GM08714 (cell line): ENCODE measurements at regions not wholly inside any gene's neighbourhood (a gene's known extent, or its start where the extent isn't known, plus 50 kb on each side); places are given as distances from the start of the nearest gene placed in this dataset.

Experiments used
- H3K4me3 ChIP-seq: fragments of 200-500 bp; sonication (Bioruptor generic); 2 replicates; pipeline ENCODE4 v1.5.1; 2014; ENCODE audit warnings: mild to moderate bottlenecking, low read length, inconsistent platforms
- ZNF274 ChIP-seq: IDR thresholded peaks from 2 replicates; pipeline ENCODE4 v1.6.1; 2012; ENCODE audit warnings: mild to moderate bottlenecking, low read depth, low read length

GRCh38 chr6:91566467-91566866, 979.6 kb upstream of the MAP3K7 start:
- H3K4me3 ChIP-seq: no peak overlapping the region
- TF ChIP-seq ZNF274: no peak

GRCh38 chr6:91565207-91565606, 978.3 kb upstream of the MAP3K7 start:
- TF ChIP-seq ZNF274: no peak
- H3K4me3 ChIP-seq: no peak overlapping the region

DNA sequence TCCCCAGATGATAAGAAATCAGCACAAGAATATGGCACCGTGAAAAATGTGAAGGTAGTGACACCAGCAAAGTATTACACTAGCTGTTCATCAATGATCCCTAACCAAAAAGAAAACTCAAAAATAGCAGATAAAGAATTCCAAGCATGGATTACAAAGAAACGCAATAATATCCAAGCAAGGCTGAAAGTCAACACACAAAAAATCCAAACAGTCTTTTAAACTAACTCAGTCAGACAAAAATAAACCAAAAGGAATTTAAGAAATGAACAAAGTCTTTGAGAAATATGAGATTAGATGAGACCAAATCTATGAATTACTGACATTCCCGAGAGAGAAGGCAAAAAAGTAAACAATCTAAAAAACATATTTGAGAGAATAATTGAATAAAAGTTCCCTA, 976.1 kb upstream of the MAP3K7 start:
- no peak overlapping the region for H3K4me3 ChIP-seq
- TF ChIP-seq ZNF274: no peak

DNA sequence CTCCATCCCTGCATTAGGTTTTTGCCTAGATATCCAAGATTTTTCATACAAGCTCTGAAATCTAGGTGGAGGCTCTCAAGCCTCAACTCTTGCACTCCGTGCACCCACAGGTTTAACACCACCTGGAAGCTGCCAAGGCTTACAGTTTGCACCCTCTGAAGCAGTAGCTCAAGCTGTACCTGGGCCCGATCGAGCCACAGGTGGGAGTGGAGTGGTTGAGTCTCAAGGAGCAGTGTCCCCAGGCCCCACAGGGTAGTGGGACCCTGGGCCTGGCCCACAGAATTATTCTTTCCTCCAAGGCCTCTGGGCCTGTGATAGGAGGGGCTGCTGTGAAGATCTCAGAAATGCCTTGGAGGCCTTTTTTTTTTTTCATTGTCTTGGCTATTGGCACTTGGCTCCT, 973.5 kb upstream of the MAP3K7 start:
- no peak for TF ChIP-seq ZNF274
- no peak overlapping the region for H3K4me3 ChIP-seq

- TF ChIP-seq ZNF274: no peak
- no peak overlapping the region for H3K4me3 ChIP-seq
These were observed 954.0 kb upstream of the MAP3K7 start for GRCh38 chr6:91540902-91541301.

- H3K4me3 ChIP-seq: no peak overlapping the region
These were observed 952.6 kb upstream of the MAP3K7 start for GRCh38 chr6:91539456-91539855.

DNA sequence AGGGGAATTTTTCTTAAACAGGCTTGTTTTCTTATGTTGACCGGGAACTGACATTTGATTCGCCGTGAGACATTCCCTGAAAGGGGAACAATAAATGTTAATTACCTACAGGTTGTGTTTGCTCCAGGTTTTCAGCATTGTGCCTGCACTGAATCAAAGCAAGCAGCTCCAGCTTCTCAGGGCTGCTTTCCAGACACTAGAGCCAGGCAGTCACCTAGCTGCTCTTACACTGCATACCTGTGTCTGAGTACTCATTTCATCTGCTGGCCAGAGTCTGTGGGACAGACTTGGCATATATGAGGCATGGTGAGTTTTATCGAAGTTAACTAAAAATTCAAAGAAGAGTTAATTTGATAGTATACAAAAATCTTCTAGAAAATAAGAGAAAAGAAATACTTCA, 951.8 kb upstream of the MAP3K7 start:
- H3K4me3 ChIP-seq: no peak overlapping the region
- no peak for TF ChIP-seq ZNF274

More at GRCh38 chr6:91539456-91539855, 952.6 kb upstream of the MAP3K7 start:
- no peak for TF ChIP-seq ZNF274

GRCh38 chr6:91534614-91535013, 947.7 kb upstream of the MAP3K7 start:
- H3K4me3 ChIP-seq: no peak overlapping the region
- no peak for TF ChIP-seq ZNF274

GRCh38 chr6:91523511-91523910, 936.6 kb upstream of the MAP3K7 start:
- no peak overlapping the region for H3K4me3 ChIP-seq

DNA sequence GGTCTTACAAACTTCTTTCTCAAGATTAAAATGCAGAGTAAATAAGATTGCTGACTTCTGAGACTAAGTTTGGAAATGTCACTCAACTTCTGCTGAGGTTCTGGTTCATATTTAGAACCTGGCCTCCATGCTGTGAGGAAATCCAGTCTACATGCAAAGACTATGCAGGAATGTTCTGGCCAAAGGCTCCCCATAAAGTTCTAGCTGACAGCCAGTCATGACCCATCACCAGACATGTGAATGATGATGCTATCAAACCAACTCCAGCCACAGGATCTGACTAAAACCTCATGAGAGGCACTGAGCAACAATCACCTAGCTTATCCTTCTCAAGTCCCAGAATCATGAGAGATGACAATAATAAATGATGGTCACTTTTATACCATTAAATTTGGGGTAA, 935.1 kb upstream of the MAP3K7 start:
- no peak for TF ChIP-seq ZNF274
- H3K4me3 ChIP-seq: no peak overlapping the region

More at GRCh38 chr6:91523511-91523910, 936.6 kb upstream of the MAP3K7 start:
- no peak for TF ChIP-seq ZNF274

DNA sequence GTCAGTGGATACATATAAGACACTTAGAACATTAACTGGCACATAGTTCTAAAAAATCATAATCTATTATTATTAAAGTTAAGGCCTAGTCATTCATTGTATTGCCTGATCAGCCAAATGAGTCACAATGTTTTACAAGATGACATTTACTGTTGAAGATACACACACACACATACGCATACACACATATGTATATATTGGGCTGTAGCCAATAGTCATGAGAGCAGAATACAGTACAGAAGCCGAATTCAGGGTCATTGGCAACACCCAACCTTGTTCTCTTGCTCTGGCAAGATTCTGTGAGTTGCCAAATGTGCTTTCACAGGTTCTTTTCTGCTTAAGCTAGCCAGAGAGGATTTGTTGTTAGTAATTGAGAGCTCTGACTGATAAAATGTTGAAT, 922.8 kb upstream of the MAP3K7 start:
- no peak for TF ChIP-seq ZNF274
- H3K4me3 ChIP-seq: no peak overlapping the region

GRCh38 chr6:91509039-91509438, 922.2 kb upstream of the MAP3K7 start:
- no peak for TF ChIP-seq ZNF274

DNA sequence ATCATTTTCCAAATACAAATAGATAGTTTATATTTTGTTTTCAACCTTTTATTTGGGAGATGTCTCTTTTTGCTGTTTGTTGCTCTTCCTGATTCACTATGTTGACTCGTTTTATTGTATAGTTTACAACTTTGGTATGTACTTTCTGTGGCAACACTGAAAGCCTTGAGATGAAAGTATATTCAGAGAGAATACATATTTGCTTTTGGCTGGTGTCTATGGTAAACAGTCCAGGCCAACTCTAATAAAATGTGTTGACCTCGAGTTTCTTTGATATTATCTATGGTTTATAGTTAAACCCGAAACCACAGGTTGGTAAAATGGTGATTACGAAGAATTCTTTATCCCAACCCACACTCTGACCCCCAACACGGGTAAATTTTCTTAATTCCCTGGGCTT, 919.6 kb upstream of the MAP3K7 start:
- no peak overlapping the region for H3K4me3 ChIP-seq
- no peak for TF ChIP-seq ZNF274

More at GRCh38 chr6:91509039-91509438, 922.2 kb upstream of the MAP3K7 start:
- H3K4me3 ChIP-seq: no peak overlapping the region

GRCh38 chr6:91505199-91505598, 918.3 kb upstream of the MAP3K7 start:
- no peak overlapping the region for H3K4me3 ChIP-seq
- no peak for TF ChIP-seq ZNF274

DNA sequence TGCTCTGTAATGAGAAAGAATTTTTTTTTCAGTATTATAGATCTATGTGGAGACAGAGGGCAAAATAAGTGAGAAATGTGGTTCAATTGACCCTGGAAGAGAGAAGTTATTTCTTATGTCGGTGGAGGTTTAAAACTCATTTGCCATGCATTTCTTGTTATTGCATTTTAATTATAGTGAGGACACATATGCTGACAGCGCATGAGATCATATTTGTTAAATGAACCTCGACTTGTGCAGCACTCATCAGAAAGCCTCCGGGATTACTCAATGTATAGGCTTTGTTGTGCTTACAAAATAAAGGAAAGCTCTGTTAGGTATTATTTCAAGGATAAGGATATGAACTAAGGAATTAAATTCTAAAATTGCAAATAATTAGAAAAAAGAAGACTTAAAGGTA, 915.1 kb upstream of the MAP3K7 start:
- H3K4me3 ChIP-seq: no peak overlapping the region
- no peak for TF ChIP-seq ZNF274

DNA sequence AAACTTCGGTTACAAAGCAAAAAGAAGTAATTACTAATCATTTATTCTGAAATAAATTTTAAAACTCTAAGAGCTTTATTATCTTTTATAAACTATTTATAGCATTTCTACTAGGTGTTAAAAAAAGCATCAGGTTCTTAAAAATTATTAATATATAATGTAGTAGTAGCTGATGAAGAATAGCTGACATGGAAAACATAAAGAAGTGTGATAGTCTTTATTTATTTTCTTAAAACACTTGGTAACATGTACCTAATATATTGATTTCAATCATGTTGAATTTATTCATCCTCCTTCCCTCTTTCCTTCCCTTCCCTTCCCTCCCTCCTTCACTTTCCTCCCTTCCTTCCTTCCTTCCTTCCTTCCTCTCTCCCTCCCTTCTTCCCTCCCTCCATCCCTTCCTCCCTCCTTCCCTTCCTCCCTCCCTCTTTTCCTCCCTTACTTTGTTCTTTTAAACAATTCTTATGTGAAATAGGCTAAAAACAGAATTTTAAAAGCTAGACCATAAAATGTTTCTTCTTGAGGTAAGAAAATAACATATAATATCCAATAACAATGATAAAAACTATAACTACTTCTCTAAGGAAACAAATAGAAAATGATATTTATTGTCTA, 913.9 kb upstream of the MAP3K7 start:
- TF ChIP-seq ZNF274: no peak
- H3K4me3 ChIP-seq: no peak overlapping the region

- no peak overlapping the region for H3K4me3 ChIP-seq
- TF ChIP-seq ZNF274: no peak
These were observed 911.7 kb upstream of the MAP3K7 start for GRCh38 chr6:91498576-91498975.
